GM23248 (cell line): ENCODE measurements at regions not wholly inside any gene's neighbourhood (a gene's known extent, or its start where the extent isn't known, plus 50 kb on each side); places are given as distances from the start of the nearest gene placed in this dataset.

Experiments used
- EZH2 ChIP-seq: fragments of 200-600 bp; sonication (generic); IDR thresholded peaks from 2 replicates; pipeline ENCODE4 v1.6.1; 2018; ENCODE audit warnings: antibody characterized with exemption, mild to moderate bottlenecking; ENCODE audit not compliant: insufficient read depth, poor library complexity, severe bottlenecking
- EZH2phosphoT487 ChIP-seq: fragments of 200-600 bp; sonication (generic); IDR thresholded peaks from 2 replicates; pipeline ENCODE4 v1.6.1; 2018; ENCODE audit warnings: antibody characterized with exemption, moderate library complexity, mild to moderate bottlenecking, low read depth; ENCODE audit not compliant: insufficient read depth

DNA sequence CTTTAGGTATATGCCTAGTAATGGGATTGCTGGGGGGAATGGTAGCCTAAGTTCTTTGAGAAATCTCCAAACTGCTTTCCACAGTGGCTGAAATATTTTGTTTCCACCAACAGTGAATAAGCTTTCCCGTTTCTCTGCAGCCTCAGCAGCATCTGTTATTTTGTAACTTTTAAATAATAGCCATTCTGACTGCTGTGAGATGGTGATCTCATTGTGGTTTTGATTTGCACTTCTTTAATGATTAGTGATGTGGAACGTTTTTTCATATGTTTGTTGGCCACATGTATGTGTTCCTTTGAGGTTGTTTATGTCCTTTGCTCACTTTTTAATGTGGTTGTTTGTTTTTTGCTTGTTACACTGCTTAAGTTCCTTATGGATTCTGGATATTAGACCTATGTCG, 237.4 kb downstream of the CENPF start:
- no peak for TF ChIP-seq EZH2phosphoT487
- no peak for TF ChIP-seq EZH2
